ENCODE measurements at regions not wholly inside any gene's neighbourhood (a gene's known extent, or its start where the extent isn't known, plus 50 kb on each side); places are given as distances from the start of the nearest gene placed in this dataset.

DNA sequence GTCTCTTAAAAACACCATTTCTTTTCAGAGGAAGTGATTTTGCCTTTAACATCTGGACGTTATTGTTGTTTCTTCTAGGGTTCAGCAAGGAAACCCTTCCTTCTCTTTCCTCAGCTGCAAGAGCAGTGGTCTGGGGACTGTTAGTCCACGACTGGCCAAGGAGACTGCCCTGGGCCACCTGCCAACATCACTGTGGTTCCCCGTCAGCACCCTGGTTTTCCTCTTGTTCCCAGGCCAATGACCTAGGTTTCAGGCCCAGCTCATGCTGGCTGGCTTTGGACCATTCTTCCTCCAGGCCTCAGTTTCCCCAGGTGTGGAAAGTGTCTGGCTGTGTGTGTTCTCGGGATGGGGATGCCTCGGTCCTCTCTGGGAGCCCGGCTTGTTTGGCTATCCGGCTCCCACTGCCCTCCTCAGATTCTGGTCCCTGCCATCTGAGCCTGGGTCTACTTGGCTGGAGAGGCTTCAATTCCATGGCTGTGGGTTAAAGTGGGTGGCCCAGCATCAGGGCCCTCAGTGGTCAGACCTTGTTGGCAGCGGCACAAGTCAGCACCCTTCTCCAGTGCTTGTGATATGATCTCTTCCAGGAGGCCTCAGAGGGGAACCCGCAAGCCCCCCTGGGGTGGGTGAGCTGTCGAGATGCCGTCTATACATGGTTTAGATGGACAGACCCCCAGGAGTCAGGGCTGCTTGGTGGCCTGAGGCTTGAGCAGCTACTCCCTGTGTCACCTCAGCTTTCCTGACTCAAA, 234.3 kb upstream of the HS6ST1 start:
- Histone ChIP-seq H3K79me2 (ENCODE audit: low read length) (no peaks in the 10 kb centered on the region), H3K27me3 (ENCODE audit: low read length) (peaks cover 48% of the 10 kb centered on the region), H4K20me1 (ENCODE audit: low read length) (no peaks in the 10 kb centered on the region), H3K9me3 (ENCODE audit: low read length) (no peaks in the 10 kb centered on the region), H3F3A (ENCODE audit: low read length, unreplicated experiment) (no peaks in the 10 kb centered on the region), H2AFZ (ENCODE audit: low read length) (no peak overlapping the region), H3K4me1 (ENCODE audit: insufficient read depth, low read length) (no peaks in the 10 kb centered on the region), H3K4me3 (ENCODE audit: low read length) (no peak overlapping the region), H3K36me3 (ENCODE audit: low read depth, low read length) (no peaks in the 10 kb centered on the region), H3K9me2 (replicated peaks; ENCODE audit: low read length) (no peaks in the 10 kb centered on the region), H3K9ac (ENCODE audit: low read length) (no peak overlapping the region), H3K27ac (ENCODE audit: low read length) (no peak overlapping the region), H3K4me2 (ENCODE audit: low read length) (no peak overlapping the region)
- BruUV-seq (replicated peaks) = no TSS peak
- CTCF ChIA-PET = no interaction called here
- intact Hi-C loops (cut with micrococcal nuclease) = no loop called here
- DNase-seq = no peak
- ATAC-seq = no peak
- TF ChIP-seq, protein P1, sequence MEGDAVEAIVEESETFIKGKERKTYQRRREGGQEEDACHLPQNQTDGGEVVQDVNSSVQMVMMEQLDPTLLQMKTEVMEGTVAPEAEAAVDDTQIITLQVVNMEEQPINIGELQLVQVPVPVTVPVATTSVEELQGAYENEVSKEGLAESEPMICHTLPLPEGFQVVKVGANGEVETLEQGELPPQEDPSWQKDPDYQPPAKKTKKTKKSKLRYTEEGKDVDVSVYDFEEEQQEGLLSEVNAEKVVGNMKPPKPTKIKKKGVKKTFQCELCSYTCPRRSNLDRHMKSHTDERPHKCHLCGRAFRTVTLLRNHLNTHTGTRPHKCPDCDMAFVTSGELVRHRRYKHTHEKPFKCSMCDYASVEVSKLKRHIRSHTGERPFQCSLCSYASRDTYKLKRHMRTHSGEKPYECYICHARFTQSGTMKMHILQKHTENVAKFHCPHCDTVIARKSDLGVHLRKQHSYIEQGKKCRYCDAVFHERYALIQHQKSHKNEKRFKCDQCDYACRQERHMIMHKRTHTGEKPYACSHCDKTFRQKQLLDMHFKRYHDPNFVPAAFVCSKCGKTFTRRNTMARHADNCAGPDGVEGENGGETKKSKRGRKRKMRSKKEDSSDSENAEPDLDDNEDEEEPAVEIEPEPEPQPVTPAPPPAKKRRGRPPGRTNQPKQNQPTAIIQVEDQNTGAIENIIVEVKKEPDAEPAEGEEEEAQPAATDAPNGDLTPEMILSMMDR (conservative IDR thresholded peaks at IDR 0.05; ENCODE audit: low read depth, low read length) = no peak
- TF ChIP-seq EZH2phosphoT487 (IDR thresholded peaks at IDR 0.05; ENCODE audit: borderline replicate concordance, low read length) (no peak), EZH2 (IDR thresholded peaks at IDR 0.05; ENCODE audit: low read length, unreplicated experiment) (no peak)
- POLR2A ChIA-PET (ENCODE audit: unreplicated experiment) = no interaction called here

DNA sequence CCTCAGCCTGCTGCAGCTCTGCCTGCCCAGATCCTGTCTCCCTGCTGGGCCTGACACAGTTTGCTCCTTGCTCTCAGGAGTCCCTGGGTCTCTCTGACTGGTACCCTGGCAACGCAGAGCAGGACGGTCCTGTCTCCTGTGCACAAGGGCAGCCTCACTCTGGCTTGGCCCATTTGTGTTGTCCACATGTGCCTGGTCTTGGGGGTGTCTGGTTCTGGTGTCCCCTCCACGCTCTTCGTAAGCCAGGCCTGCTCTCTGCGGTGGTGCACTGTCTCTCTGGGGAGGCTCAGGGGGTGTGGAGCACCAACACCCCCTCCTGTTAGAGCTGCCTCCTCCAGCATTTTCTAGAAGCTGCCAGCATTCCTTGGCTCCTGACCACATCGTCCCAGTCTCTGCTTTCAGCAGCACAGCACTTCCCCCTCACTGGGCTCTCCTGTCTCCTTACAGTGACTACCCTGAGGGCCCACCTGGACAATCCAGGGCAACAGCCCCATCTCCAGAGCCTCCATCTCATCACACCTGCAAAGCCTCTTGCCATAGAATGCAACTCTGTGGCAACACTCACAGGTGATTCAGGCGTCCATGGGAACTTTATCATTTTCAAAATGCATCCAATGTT, 235.6 kb upstream of the HS6ST1 start:
- no peak overlapping the region for H3K4me3 ChIP-seq (ENCODE audit: low read length)
- no peaks in the 10 kb centered on the region for H4K20me1 ChIP-seq (ENCODE audit: low read length)
- TF ChIP-seq, protein P1 (conservative IDR thresholded peaks at IDR 0.05; ENCODE audit: low read depth, low read length) = no peak
- TF ChIP-seq EZH2 (IDR thresholded peaks at IDR 0.05; ENCODE audit: low read length, unreplicated experiment) (no peak), EZH2phosphoT487 (IDR thresholded peaks at IDR 0.05; ENCODE audit: borderline replicate concordance, low read length) (no peak)
- no peaks in the 10 kb centered on the region for H3K4me1 ChIP-seq (ENCODE audit: insufficient read depth, low read length)
- BruUV-seq (replicated peaks) = no TSS peak
- no peak overlapping the region for H3K27ac ChIP-seq (ENCODE audit: low read length)
- no peaks in the 10 kb centered on the region for H3K79me2 ChIP-seq (ENCODE audit: low read length)
- no peak for DNase-seq
- no peaks in the 10 kb centered on the region for H3K9me2 ChIP-seq (replicated peaks; ENCODE audit: low read length)
- POLR2A ChIA-PET (ENCODE audit: unreplicated experiment) = no interaction called here
- no peaks in the 10 kb centered on the region for H3K9me3 ChIP-seq (ENCODE audit: low read length)
- H3K36me3 ChIP-seq (ENCODE audit: low read depth, low read length) = no peaks in the 10 kb centered on the region
- ATAC-seq = no peak
- H3K27me3 ChIP-seq (ENCODE audit: low read length) = peaks cover 44% of the 10 kb centered on the region
- H3K9ac ChIP-seq (ENCODE audit: low read length) = no peak overlapping the region
- intact Hi-C loops (cut with micrococcal nuclease) = no loop called here
- H3F3A ChIP-seq (ENCODE audit: low read length, unreplicated experiment) = no peaks in the 10 kb centered on the region
- H3K4me2 ChIP-seq (ENCODE audit: low read length) = no peak overlapping the region
- no peak overlapping the region for H2AFZ ChIP-seq (ENCODE audit: low read length)
- CTCF ChIA-PET = no interaction called here

DNA sequence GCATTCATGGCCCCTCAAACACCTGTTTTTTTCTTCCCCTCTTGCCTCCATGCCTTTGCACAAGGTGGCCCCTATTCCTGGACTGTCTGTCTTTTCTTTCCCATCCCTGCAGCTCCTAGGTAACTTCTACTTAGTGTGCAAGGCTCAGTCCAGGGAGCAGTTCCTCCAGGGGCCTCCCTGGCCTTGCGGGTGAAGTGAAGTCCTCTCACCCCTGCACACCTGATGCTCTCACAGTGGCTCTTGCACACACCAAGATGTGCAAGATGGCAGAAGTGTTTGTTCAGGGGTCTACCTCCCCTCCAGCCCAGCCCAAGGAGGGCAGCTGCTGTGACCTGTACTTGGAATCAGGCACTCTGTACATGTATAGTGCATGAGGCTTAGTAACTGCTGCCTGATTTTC, 236.8 kb upstream of the HS6ST1 start:
- DNase-seq = no peak
- no peaks in the 10 kb centered on the region for H3K36me3 ChIP-seq (ENCODE audit: low read depth, low read length)
- peaks cover 46% of the 10 kb centered on the region for H3K27me3 ChIP-seq (ENCODE audit: low read length)
- H3K9ac ChIP-seq (ENCODE audit: low read length) = no peak overlapping the region
- no peaks in the 10 kb centered on the region for H3K4me1 ChIP-seq (ENCODE audit: insufficient read depth, low read length)
- CTCF ChIA-PET = no interaction called here
- H3F3A ChIP-seq (ENCODE audit: low read length, unreplicated experiment) = no peaks in the 10 kb centered on the region
- no peak overlapping the region for H3K4me2 ChIP-seq (ENCODE audit: low read length)
- POLR2A ChIA-PET (ENCODE audit: unreplicated experiment) = no interaction called here
- TF ChIP-seq EZH2 (IDR thresholded peaks at IDR 0.05; ENCODE audit: low read length, unreplicated experiment) (no peak), EZH2phosphoT487 (IDR thresholded peaks at IDR 0.05; ENCODE audit: borderline replicate concordance, low read length) (no peak)
- TF ChIP-seq, protein P1 (conservative IDR thresholded peaks at IDR 0.05; ENCODE audit: low read depth, low read length) = no peak
- no peak overlapping the region for H3K27ac ChIP-seq (ENCODE audit: low read length)
- H4K20me1 ChIP-seq (ENCODE audit: low read length) = no peaks in the 10 kb centered on the region
- no peaks in the 10 kb centered on the region for H3K9me2 ChIP-seq (replicated peaks; ENCODE audit: low read length)
- no TSS peak for BruUV-seq (replicated peaks)
- H3K4me3 ChIP-seq (ENCODE audit: low read length) = no peak overlapping the region
- no peaks in the 10 kb centered on the region for H3K79me2 ChIP-seq (ENCODE audit: low read length)
- no peaks in the 10 kb centered on the region for H3K9me3 ChIP-seq (ENCODE audit: low read length)
- ATAC-seq = no peak
- intact Hi-C loops (cut with micrococcal nuclease) = no loop called here
- H2AFZ ChIP-seq (ENCODE audit: low read length) = no peak overlapping the region
